AG10803 (cell line): ENCODE measurements at regions not wholly inside any gene's neighbourhood (a gene's known extent, or its start where the extent isn't known, plus 50 kb on each side); places are given as distances from the start of the nearest gene placed in this dataset.

Experiments
- DNase-seq: peaks from one replicate; pipeline ENCODE4 v3.0.0; 2010; ENCODE audit warnings: low read depth
- H3K4me3 ChIP-seq: 2 replicates; pipeline ENCODE4 v1.5.1; 2011; ENCODE audit warnings: mild to moderate bottlenecking, low read length, control low read depth
- TF ChIP-seq, protein P1 (sequence below): conservative IDR thresholded peaks from 2 replicates; pipeline ENCODE4 v1.5.1; 2011; ENCODE audit warnings: mild to moderate bottlenecking, low read length, control low read depth, inconsistent platforms

DNA sequence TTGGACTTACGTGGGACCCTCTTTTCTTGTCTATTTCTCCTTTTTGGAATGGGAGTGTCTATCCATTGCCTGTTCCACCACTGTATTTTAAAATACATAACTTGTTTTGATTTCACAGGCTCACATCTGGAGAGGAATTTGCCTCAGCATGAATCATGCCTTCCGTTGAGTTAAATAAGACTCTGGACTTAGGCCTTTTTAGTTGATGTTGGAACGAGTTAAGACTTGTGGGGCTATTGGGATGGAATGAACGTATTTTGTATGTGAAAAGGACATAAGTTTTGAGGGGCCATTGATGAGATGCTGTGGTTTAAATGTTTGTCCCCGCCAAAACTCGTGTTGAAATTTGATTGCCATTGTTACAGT, 66.2 kb downstream of the BEX3 start:
- H3K4me3 ChIP-seq, result no peak overlapping the region
- TF ChIP-seq, protein P1, sequence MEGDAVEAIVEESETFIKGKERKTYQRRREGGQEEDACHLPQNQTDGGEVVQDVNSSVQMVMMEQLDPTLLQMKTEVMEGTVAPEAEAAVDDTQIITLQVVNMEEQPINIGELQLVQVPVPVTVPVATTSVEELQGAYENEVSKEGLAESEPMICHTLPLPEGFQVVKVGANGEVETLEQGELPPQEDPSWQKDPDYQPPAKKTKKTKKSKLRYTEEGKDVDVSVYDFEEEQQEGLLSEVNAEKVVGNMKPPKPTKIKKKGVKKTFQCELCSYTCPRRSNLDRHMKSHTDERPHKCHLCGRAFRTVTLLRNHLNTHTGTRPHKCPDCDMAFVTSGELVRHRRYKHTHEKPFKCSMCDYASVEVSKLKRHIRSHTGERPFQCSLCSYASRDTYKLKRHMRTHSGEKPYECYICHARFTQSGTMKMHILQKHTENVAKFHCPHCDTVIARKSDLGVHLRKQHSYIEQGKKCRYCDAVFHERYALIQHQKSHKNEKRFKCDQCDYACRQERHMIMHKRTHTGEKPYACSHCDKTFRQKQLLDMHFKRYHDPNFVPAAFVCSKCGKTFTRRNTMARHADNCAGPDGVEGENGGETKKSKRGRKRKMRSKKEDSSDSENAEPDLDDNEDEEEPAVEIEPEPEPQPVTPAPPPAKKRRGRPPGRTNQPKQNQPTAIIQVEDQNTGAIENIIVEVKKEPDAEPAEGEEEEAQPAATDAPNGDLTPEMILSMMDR, result no peak
- DNase-seq, result peak; percentile 35

DNA sequence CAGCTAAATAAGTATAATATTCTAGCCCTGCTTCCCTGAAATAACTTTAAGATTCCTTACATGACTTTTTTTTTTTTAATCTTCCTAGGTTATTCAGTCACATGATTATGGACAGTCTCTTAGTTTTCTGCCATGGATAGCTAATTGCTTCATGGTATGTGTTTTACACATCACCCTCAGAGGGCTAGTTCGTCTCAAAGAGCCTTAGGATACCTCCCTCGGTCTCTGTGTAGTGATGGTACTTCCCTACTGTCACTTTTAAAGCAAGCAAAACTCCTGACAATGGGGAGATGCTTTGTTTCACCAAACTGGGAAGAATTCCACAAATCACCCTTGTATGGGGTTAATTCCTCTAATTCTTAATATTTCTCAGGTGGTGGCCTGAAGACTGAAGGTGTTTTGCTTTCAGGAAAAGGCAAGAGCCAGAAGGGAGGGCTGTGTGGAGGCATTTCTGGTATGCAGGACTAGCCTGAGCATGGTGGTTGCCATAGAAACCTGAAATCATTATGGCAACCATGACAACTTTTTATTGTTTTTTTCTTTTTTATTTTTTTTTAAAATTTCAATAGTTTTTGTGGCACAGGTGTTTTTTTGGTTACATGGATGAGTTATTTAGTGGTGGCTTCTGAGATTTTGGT, 70.4 kb downstream of the BEX3 start:
- TF ChIP-seq, protein P1, result no peak
- DNase-seq, result peak; percentile 51
- no peak overlapping the region for H3K4me3 ChIP-seq
